ENCODE measurements at regions not wholly inside any gene's neighbourhood (a gene's known extent, or its start where the extent isn't known, plus 50 kb on each side); places are given as distances from the start of the nearest gene placed in this dataset.
"Not testable (repeated sequence)": the region's sequence is repeated elsewhere in the genome, so short reads cannot be mapped to it uniquely, and the experiment has no call there.

DNA sequence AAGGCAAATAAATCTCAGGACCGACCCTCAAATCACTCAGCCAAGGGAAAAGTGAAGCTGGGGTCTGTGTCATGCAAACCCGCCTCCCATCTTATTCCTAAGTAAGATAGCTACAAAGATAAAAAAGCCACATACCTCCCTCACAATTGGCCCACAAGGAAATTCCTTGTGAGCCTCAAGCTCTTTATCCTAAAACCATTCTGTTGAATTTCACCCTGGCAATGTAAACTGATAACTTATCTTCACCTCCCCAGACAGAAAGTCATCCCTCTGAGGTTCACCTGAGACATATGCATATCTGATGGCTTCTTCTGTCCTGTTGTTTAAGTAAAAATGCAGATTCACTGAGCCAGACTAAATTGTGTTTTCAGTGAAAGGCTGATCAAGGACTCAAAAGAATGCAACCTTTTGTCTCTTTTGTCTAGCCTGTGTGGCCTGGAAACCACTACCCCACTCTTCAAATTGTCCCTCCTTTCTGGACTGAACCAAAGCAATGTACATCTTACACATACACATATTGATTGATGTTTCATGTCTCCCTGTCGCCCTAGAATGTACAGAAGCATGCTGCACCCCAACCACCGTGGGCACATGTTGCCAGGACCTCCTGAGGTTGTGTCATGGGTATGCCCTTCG lies 91.3 kb downstream of the MFAP3L start:
- intact Hi-C loops (cut with DNase I; ENCODE audit: low total_unique reads): no loop called here
- WGBS, 2 donors: 79 to 87% methylated on average over 5 of the region's 5 CpGs
- no peak for TF ChIP-seq POLR2A (IDR thresholded peaks at IDR 0.05)
- no peak overlapping the region for H3K4me3 ChIP-seq (ENCODE audit: low read depth, poor library complexity, severe bottlenecking)
- DNase-seq (ENCODE audit: low spot score in 2 of 2): no peak

DNA sequence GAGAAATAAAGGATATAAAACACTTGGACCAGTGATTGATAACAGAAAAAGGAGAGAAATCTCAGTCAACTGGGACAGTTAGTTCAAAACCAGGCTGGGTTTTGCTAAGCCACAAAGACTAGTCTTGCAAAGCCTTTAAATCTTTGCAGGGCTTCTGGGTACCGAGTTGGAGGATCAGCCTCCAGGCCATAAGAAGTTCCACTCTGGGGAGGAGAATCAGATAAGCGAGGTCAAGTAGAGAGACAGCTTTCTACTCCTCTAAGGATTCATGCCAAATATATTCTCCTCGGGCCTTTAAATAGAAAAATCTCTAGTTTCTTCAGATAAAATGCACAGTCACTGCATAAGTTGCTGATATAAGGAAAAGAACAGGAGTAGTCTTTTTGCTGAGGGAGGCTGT lies 92.7 kb downstream of the MFAP3L start:
- intact Hi-C loops (cut with DNase I; ENCODE audit: low total_unique reads): no loop called here
- no peak for DNase-seq (ENCODE audit: low spot score in 2 of 2)
- H3K4me3 ChIP-seq (ENCODE audit: low read depth, poor library complexity, severe bottlenecking): no peak overlapping the region
- TF ChIP-seq, protein P1, sequence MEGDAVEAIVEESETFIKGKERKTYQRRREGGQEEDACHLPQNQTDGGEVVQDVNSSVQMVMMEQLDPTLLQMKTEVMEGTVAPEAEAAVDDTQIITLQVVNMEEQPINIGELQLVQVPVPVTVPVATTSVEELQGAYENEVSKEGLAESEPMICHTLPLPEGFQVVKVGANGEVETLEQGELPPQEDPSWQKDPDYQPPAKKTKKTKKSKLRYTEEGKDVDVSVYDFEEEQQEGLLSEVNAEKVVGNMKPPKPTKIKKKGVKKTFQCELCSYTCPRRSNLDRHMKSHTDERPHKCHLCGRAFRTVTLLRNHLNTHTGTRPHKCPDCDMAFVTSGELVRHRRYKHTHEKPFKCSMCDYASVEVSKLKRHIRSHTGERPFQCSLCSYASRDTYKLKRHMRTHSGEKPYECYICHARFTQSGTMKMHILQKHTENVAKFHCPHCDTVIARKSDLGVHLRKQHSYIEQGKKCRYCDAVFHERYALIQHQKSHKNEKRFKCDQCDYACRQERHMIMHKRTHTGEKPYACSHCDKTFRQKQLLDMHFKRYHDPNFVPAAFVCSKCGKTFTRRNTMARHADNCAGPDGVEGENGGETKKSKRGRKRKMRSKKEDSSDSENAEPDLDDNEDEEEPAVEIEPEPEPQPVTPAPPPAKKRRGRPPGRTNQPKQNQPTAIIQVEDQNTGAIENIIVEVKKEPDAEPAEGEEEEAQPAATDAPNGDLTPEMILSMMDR (IDR thresholded peaks at IDR 0.05): no peak
- TF ChIP-seq POLR2A (IDR thresholded peaks at IDR 0.05): no peak
- WGBS, 2 donors: 33 to 41% methylated on average over 3 of the region's 3 CpGs

DNA sequence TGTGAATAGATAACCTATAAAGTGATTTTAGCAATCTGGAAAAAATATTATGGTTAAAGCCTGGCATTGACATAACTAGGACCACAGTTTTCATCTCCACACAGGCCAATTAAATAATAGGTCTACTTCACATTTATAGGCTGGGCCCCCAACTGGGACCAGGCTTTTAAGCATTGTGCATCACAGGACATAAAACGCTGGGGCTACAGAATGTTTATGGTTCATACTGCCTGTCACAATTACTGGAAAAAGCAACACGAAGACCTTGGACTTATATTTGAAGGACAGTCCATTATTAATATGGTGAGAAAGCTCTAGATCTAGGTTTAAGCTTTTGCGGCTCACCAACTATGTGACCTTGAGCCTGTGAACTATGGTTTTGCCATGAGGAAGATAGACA lies 94.2 kb downstream of the MFAP3L start:
- H3K4me3 ChIP-seq (ENCODE audit: low read depth, poor library complexity, severe bottlenecking): no peak overlapping the region
- intact Hi-C loops (cut with DNase I; ENCODE audit: low total_unique reads): no loop called here
- no peak for DNase-seq (ENCODE audit: low spot score in 2 of 2)
- no peak for TF ChIP-seq POLR2A (IDR thresholded peaks at IDR 0.05)
- TF ChIP-seq, protein P1 (IDR thresholded peaks at IDR 0.05): no peak
- 85 to 88% methylated on average over 3 of the region's 3 CpGs for WGBS, 2 donors

DNA sequence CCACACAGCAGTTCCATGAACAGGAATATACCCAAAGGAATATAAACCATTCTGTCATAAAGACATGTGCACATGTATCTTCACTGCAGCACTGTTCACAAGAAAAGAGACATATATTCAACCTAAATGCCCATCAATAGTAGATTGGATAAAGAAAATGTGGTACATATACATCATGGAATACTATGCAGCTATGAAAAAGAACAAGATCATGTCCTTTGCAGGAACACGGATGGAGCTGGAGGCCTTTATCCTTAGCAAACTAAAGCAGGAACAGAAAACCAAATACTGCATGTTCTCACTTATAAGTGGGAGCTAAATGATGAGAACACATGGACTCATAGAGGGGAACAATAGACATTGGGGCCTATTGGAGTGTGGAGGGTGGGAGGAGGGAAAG lies 95.4 kb downstream of the MFAP3L start:
- H3K4me3 ChIP-seq (ENCODE audit: low read depth, poor library complexity, severe bottlenecking); intact Hi-C loops (cut with DNase I; ENCODE audit: low total_unique reads); DNase-seq (ENCODE audit: low spot score in 2 of 2): not testable (repeated sequence)
- 84 to 89% methylated on average over 1 of the region's 1 CpG for WGBS, 2 donors

DNA sequence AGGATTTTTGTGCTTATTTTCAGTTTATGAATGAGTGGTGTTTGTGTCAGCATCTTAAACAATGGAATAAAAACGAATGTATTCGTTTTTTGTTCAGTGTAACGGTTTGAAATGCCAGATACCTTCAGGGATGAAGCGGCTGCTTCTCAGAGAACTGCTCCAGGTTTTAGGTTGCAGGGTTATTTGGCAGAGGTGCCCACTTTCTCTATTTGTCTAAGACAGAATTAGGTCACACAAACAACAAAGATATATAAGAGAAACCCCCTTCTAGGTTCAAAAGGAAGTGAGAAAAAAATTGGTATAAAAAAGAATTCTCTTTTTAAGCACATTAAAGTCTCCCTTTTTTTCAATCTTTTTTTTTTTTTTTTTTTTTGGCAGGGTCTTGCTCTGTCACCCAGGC lies 98.9 kb downstream of the MFAP3L start:
- DNase-seq (ENCODE audit: low spot score in 2 of 2): no peak
- intact Hi-C loops (cut with DNase I; ENCODE audit: low total_unique reads): no loop called here
- 43% methylated on average over 4 of the region's 4 CpGs for WGBS, 2 donors
- TF ChIP-seq, protein P1 (IDR thresholded peaks at IDR 0.05): no peak
- TF ChIP-seq POLR2A (IDR thresholded peaks at IDR 0.05): no peak
- no peak overlapping the region for H3K4me3 ChIP-seq (ENCODE audit: low read depth, poor library complexity, severe bottlenecking)

DNA sequence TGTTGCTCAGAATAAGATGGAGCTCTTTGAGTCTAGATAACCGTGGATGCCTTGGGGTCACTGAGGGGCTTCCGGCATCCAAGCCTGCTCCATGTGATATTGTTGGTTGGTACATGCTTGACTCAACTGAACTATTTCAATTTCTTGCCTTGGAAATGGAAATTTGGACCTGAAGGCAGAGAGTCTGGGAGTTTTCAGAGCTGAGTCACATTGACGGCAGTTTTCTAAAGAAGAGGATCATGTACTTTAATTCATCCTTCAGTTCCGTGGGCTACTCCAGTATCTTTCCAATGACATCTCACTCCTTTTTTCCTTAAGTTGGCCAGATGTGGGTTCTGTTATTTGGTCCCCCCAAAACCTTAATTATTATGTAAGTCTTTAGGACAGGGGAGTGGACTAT lies 100.5 kb downstream of the MFAP3L start:
- H3K4me3 ChIP-seq (ENCODE audit: low read depth, poor library complexity, severe bottlenecking): no peak overlapping the region
- DNase-seq (ENCODE audit: low spot score in 2 of 2): no peak
- intact Hi-C loops (cut with DNase I; ENCODE audit: low total_unique reads): loop anchor here (2.0 kb wide), 1 partner anchor 15 kb away; no protein-coding TSS in a partner anchor
- 74 to 82% methylated on average over 4 of the region's 4 CpGs for WGBS, 2 donors
- TF ChIP-seq POLR2A (IDR thresholded peaks at IDR 0.05): no peak
- TF ChIP-seq, protein P1 (IDR thresholded peaks at IDR 0.05): no peak

DNA sequence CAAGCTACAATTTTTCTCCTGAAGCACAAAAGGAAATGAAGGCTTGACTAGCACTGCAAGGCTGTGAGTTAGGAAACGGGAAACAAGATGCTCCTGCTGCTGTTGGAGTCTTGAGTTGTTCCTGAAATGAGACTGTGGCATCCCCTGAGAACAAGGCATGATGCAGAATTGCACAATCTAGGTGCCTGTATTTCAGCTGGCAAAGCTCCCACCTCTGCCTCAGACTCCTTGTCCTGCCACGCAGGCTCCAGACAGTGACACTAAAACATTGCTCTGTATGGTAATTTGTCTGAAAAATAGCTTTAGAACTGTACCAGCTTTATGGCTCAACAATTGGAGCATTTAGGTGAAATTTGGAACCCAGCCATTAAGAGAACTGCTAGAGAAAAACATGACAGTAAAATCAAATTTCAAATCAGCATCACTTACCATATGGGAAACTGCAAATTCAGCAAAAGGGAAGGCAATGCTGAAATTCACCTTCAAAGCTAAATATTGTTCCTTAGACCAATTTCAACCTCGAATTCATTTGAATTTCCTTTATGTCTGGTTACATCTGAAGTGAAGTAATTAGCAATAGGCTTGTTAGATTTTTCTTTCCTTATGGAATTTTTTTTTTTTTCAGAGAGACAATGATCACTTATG lies 103.4 kb downstream of the MFAP3L start:
- no peak for DNase-seq (ENCODE audit: low spot score in 2 of 2)
- TF ChIP-seq, protein P1 (IDR thresholded peaks at IDR 0.05): no peak
- no peak for TF ChIP-seq POLR2A (IDR thresholded peaks at IDR 0.05)
- intact Hi-C loops (cut with DNase I; ENCODE audit: low total_unique reads): no loop called here
- H3K4me3 ChIP-seq (ENCODE audit: low read depth, poor library complexity, severe bottlenecking): no peak overlapping the region
- 37 to 41% methylated on average over 3 of the region's 3 CpGs for WGBS, 2 donors
